ENCODE measurements at regions not wholly inside any gene's neighbourhood (a gene's known extent, or its start where the extent isn't known, plus 50 kb on each side); places are given as distances from the start of the nearest gene placed in this dataset.

DNA sequence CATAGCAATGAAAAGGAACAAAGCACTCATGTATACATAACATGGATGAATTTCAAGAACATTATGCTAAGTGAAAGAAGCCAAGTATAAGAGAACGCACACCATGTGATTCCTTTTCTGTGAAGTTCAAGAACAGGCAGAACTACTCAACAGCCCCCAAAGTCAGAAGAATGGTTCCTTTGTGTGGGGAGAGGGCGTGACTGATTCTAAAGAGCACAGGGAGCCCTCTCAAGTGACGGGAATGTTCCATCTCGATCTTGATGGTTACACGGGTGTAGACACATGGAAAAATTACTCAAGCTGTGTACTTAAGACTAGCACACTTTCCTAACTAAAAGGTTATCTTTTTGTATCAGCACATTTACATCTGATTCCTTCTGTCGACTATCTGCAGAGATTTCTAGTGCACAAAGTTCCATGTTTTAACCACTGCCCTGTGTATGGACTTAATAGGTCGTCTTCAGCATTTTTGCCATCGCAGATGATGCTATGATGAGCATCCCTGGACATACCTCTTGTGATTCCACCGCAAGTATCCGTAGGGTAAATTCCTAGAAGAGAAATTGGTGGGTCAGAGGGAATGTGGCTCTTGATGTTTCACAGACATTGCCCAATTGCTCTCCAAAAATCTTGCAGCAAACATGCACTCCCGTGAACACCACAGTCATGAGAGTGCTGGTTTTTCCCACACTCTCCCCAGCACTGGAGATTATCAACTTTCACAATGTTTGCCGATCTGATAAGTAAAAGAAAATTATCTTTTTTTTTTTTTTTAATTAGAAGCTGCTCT, 279.3 kb downstream of the BMP7 start:
- Histone ChIP-seq H3K9me3 (ENCODE audit: control insufficient read depth in 2 of 3, insufficient read depth in 1 of 3, low read length in 3 of 3) (peaks cover 0 to 24% (median 11%) of the 10 kb centered on the region in 3 donors), H3K27ac (ENCODE audit: low read depth in 2 of 2, low read length in 2 of 2) (no peak overlapping the region), H3K4me1 (ENCODE audit: control insufficient read depth in 2 of 3, insufficient read depth in 2 of 3, low read depth in 1 of 3, low read length in 3 of 3) (no peaks in the 10 kb centered on the region), H3K9ac (ENCODE audit: low read length in 3 of 3) (no peak overlapping the region), H3K36me3 (ENCODE audit: control insufficient read depth in 2 of 3, insufficient read depth in 3 of 3, low read length in 3 of 3) (no peaks in the 10 kb centered on the region), H3K27me3 (ENCODE audit: control insufficient read depth, insufficient read depth, low read length) (no peaks in the 10 kb centered on the region), H3K4me3 (ENCODE audit: low read length in 3 of 3) (no peak overlapping the region)
- DNase-seq (no peak), FAIRE-seq (no peak)
- TF ChIP-seq, protein P1, sequence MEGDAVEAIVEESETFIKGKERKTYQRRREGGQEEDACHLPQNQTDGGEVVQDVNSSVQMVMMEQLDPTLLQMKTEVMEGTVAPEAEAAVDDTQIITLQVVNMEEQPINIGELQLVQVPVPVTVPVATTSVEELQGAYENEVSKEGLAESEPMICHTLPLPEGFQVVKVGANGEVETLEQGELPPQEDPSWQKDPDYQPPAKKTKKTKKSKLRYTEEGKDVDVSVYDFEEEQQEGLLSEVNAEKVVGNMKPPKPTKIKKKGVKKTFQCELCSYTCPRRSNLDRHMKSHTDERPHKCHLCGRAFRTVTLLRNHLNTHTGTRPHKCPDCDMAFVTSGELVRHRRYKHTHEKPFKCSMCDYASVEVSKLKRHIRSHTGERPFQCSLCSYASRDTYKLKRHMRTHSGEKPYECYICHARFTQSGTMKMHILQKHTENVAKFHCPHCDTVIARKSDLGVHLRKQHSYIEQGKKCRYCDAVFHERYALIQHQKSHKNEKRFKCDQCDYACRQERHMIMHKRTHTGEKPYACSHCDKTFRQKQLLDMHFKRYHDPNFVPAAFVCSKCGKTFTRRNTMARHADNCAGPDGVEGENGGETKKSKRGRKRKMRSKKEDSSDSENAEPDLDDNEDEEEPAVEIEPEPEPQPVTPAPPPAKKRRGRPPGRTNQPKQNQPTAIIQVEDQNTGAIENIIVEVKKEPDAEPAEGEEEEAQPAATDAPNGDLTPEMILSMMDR (IDR thresholded peaks at IDR 0.05; ENCODE audit: borderline replicate concordance, extremely low read depth, insufficient read depth) = no peak
- intact Hi-C loops (cut with DNase I) = no loop called here

DNA sequence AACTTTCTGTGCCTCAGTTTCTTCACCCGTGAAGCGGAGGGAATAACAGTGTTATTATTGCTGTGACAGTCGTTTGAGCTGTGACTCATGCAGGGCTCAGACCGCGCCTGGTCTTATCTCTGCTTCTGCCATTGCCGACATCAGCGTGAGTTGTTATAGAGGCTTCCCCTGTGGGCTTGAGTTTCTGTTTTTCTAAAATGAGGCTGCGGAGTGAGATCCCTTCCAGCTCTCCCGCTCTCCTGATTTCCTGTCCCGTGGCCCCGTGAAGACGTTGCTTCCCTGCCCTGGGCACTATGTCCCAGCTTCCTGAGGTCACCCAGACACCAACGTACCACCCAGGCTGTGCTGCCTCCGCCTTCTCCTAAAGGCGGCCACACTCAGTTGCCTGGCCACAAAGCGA, 278.5 kb downstream of the BMP7 start:
- no peak overlapping the region for H3K9ac ChIP-seq (ENCODE audit: low read length in 3 of 3)
- no peak overlapping the region for H3K27ac ChIP-seq (ENCODE audit: low read depth in 2 of 2, low read length in 2 of 2)
- no peaks in the 10 kb centered on the region for H3K36me3 ChIP-seq (ENCODE audit: control insufficient read depth in 2 of 3, insufficient read depth in 3 of 3, low read length in 3 of 3)
- TF ChIP-seq, protein P1 (IDR thresholded peaks at IDR 0.05; ENCODE audit: borderline replicate concordance, extremely low read depth, insufficient read depth) = no peak
- H3K27me3 ChIP-seq (ENCODE audit: control insufficient read depth, insufficient read depth, low read length) = no peaks in the 10 kb centered on the region
- FAIRE-seq (no peak), DNase-seq (no peak)
- no peak overlapping the region for H3K4me3 ChIP-seq (ENCODE audit: low read length in 3 of 3)
- H3K4me1 ChIP-seq (ENCODE audit: control insufficient read depth in 2 of 3, insufficient read depth in 2 of 3, low read depth in 1 of 3, low read length in 3 of 3) = no peaks in the 10 kb centered on the region
- intact Hi-C loops (cut with DNase I) = no loop called here
- peaks cover 0 to 24% (median 11%) of the 10 kb centered on the region in 3 donors for H3K9me3 ChIP-seq (ENCODE audit: control insufficient read depth in 2 of 3, insufficient read depth in 1 of 3, low read length in 3 of 3)

DNA sequence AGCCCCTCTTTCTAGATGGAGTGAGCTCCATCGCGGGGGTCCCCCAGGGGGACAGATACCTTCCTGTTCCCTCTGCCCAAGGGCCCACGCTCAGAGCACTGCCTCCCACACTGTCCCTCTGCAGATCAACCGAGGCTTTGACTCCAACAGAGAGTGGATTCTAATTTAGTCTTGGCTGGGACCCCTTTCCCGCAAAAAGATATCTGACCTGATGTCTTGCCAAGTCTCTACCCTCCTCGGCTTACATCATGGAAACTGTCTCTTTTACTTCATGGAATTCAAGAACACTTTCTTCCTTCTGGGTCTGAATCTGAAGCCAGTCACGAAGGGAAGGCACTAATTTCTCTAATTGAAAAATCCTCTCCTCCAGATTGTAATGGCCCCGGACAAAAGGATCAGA, 278.0 kb downstream of the BMP7 start:
- TF ChIP-seq, protein P1 (IDR thresholded peaks at IDR 0.05; ENCODE audit: borderline replicate concordance, extremely low read depth, insufficient read depth) = no peak

More for the DNA sequence above, 278.0 kb downstream of the BMP7 start:
- H3K4me1 ChIP-seq (ENCODE audit: control insufficient read depth in 2 of 3, insufficient read depth in 2 of 3, low read depth in 1 of 3, low read length in 3 of 3) = no peaks in the 10 kb centered on the region
- FAIRE-seq (no peak), DNase-seq (no peak)
- H3K9me3 ChIP-seq (ENCODE audit: control insufficient read depth in 2 of 3, insufficient read depth in 1 of 3, low read length in 3 of 3) = peaks cover 0 to 24% (median 11%) of the 10 kb centered on the region in 3 donors
- H3K27ac ChIP-seq (ENCODE audit: low read depth in 2 of 2, low read length in 2 of 2) = no peak overlapping the region
- H3K4me3 ChIP-seq (ENCODE audit: low read length in 3 of 3) = no peak overlapping the region
- no peak overlapping the region for H3K9ac ChIP-seq (ENCODE audit: low read length in 3 of 3)
- intact Hi-C loops (cut with DNase I) = no loop called here
- H3K36me3 ChIP-seq (ENCODE audit: control insufficient read depth in 2 of 3, insufficient read depth in 3 of 3, low read length in 3 of 3) = no peaks in the 10 kb centered on the region
- no peaks in the 10 kb centered on the region for H3K27me3 ChIP-seq (ENCODE audit: control insufficient read depth, insufficient read depth, low read length)

Measured in kidney (tissue), 13 donors.